ENCODE measurements at regions not wholly inside any gene's neighbourhood (a gene's known extent, or its start where the extent isn't known, plus 50 kb on each side); places are given as distances from the start of the nearest gene placed in this dataset.

DNA sequence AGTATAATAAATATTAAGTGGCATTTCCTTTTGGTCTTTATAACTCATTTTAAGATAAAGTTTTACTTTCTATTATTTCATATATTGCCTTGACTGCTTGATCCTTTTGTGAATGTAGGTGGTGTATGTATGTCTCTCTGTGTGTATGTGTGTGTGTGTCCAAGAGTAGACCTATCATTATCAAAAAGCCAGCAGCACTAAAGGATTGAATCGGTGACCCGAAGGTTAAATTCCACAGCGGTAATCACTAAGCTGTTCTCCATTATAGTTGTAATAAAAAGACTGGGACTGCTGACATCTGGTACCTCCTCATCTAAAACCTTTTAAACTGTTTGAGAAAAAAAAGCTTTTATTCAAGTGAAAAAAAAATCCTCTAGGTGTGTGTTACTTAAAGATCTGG lies 1014.8 kb downstream of the PCDH7 start:
- TF ChIP-seq, protein P1, sequence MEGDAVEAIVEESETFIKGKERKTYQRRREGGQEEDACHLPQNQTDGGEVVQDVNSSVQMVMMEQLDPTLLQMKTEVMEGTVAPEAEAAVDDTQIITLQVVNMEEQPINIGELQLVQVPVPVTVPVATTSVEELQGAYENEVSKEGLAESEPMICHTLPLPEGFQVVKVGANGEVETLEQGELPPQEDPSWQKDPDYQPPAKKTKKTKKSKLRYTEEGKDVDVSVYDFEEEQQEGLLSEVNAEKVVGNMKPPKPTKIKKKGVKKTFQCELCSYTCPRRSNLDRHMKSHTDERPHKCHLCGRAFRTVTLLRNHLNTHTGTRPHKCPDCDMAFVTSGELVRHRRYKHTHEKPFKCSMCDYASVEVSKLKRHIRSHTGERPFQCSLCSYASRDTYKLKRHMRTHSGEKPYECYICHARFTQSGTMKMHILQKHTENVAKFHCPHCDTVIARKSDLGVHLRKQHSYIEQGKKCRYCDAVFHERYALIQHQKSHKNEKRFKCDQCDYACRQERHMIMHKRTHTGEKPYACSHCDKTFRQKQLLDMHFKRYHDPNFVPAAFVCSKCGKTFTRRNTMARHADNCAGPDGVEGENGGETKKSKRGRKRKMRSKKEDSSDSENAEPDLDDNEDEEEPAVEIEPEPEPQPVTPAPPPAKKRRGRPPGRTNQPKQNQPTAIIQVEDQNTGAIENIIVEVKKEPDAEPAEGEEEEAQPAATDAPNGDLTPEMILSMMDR (IDR thresholded peaks at IDR 0.05 in 2 of 3, conservative IDR thresholded peaks at IDR 0.05 in 1 of 3; ENCODE audit: borderline replicate concordance in 1 of 3, insufficient read depth in 1 of 3, low read depth in 2 of 3, low read length in 2 of 3) = no peak
- TF ChIP-seq POLR2A (IDR thresholded peaks at IDR 0.05; ENCODE audit: borderline replicate concordance, extremely low read depth, insufficient read depth, insufficient read length) (no peak), EZH2 (IDR thresholded peaks at IDR 0.05) (no peak), POLR2AphosphoS5 (IDR thresholded peaks at IDR 0.05; ENCODE audit: low read depth, low read length) (no peak), ZNF274 (IDR thresholded peaks at IDR 0.05; ENCODE audit: low read depth, low read length) (no peak), YY1 (IDR thresholded peaks at IDR 0.05; ENCODE audit: extremely low read depth, insufficient replicate concordance, low read depth, low read length) (no peak), ELF1 (IDR thresholded peaks at IDR 0.05; ENCODE audit: borderline replicate concordance, low read depth) (no peak), SRF (IDR thresholded peaks at IDR 0.05; ENCODE audit: low read depth) (no peak)

All from HCT116 (cell line).